ENCODE measurements at regions not wholly inside any gene's neighbourhood (a gene's known extent, or its start where the extent isn't known, plus 50 kb on each side); places are given as distances from the start of the nearest gene placed in this dataset.
"Not testable (repeated sequence)": the region's sequence is repeated elsewhere in the genome, so short reads cannot be mapped to it uniquely, and the experiment has no call there.

GRCh38 chr1:30527511-30528140 lies 195.8 kb downstream of the MATN1 start:
- DNase-seq (ENCODE audit: low spot score) = no peak

- DNase-seq (ENCODE audit: low spot score) = no peak
Observed at GRCh38 chr1:30526652-30527345, 196.6 kb downstream of the MATN1 start.

GRCh38 chr1:30525971-30526651 lies 197.3 kb downstream of the MATN1 start:
- DNase-seq (ENCODE audit: low spot score) = no peak

GRCh38 chr1:30525631-30525970 lies 197.8 kb downstream of the MATN1 start:
- DNase-seq (ENCODE audit: low spot score) = no peak

GRCh38 chr1:30524840-30525617 lies 198.4 kb downstream of the MATN1 start:
- DNase-seq (ENCODE audit: low spot score) = no peak

- not testable (repeated sequence) for DNase-seq (ENCODE audit: low spot score)
Observed at GRCh38 chr1:30524025-30524555, 199.3 kb downstream of the MATN1 start.

GRCh38 chr1:30523055-30524020 lies 200.0 kb downstream of the MATN1 start:
- no peak for DNase-seq (ENCODE audit: low spot score)

- no peak for DNase-seq (ENCODE audit: low spot score)
Observed at GRCh38 chr1:30522031-30523004, 201.1 kb downstream of the MATN1 start.

- DNase-seq (ENCODE audit: low spot score) = no peak
Observed at GRCh38 chr1:30521261-30521865, 202.0 kb downstream of the MATN1 start.

- no peak for DNase-seq (ENCODE audit: low spot score)
Observed at GRCh38 chr1:30520476-30520875, 202.9 kb downstream of the MATN1 start.

GRCh38 chr1:30519201-30519763 lies 204.1 kb downstream of the MATN1 start:
- no peak for DNase-seq (ENCODE audit: low spot score)

GRCh38 chr1:30518696-30519095 lies 204.7 kb downstream of the MATN1 start:
- DNase-seq (ENCODE audit: low spot score) = no peak

- no peak for DNase-seq (ENCODE audit: low spot score)
Observed at GRCh38 chr1:30518186-30518585, 205.2 kb downstream of the MATN1 start.

- not testable (repeated sequence) for DNase-seq (ENCODE audit: low spot score)
Observed at GRCh38 chr1:30517666-30518065, 205.7 kb downstream of the MATN1 start.

- not testable (repeated sequence) for DNase-seq (ENCODE audit: low spot score)
Observed at GRCh38 chr1:30517241-30517640, 206.1 kb downstream of the MATN1 start.

GRCh38 chr1:30516485-30516858 lies 206.9 kb downstream of the MATN1 start:
- no peak for DNase-seq (ENCODE audit: low spot score)

GRCh38 chr1:30515755-30516484 lies 207.5 kb downstream of the MATN1 start:
- no peak for DNase-seq (ENCODE audit: low spot score)

GRCh38 chr1:30514945-30515344 lies 208.4 kb downstream of the MATN1 start:
- no peak for DNase-seq (ENCODE audit: low spot score)
